22Rv1 (cell line): ENCODE measurements at regions not wholly inside any gene's neighbourhood (a gene's known extent, or its start where the extent isn't known, plus 50 kb on each side); places are given as distances from the start of the nearest gene placed in this dataset.

Source experiments
- ZFX ChIP-seq: fragments of 450-650 bp; IDR thresholded peaks from 2 replicates; pipeline ENCODE4 v1.6.1; 2017; ENCODE audit warnings: antibody characterized with exemption, borderline replicate concordance
- TF ChIP-seq, protein P1 (sequence below): fragments of 450-650 bp; IDR thresholded peaks from 2 replicates; pipeline ENCODE4 v1.5.1; 2017; ENCODE audit warnings: mild to moderate bottlenecking

- TF ChIP-seq, protein P1, sequence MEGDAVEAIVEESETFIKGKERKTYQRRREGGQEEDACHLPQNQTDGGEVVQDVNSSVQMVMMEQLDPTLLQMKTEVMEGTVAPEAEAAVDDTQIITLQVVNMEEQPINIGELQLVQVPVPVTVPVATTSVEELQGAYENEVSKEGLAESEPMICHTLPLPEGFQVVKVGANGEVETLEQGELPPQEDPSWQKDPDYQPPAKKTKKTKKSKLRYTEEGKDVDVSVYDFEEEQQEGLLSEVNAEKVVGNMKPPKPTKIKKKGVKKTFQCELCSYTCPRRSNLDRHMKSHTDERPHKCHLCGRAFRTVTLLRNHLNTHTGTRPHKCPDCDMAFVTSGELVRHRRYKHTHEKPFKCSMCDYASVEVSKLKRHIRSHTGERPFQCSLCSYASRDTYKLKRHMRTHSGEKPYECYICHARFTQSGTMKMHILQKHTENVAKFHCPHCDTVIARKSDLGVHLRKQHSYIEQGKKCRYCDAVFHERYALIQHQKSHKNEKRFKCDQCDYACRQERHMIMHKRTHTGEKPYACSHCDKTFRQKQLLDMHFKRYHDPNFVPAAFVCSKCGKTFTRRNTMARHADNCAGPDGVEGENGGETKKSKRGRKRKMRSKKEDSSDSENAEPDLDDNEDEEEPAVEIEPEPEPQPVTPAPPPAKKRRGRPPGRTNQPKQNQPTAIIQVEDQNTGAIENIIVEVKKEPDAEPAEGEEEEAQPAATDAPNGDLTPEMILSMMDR, result no peak
- TF ChIP-seq ZFX, result no peak
These were observed 192.2 kb upstream of the FBXO11 start for GRCh38 chr2:48098539-48098938.
